HCT116 (cell line): ENCODE measurements at regions not wholly inside any gene's neighbourhood (a gene's known extent, or its start where the extent isn't known, plus 50 kb on each side); places are given as distances from the start of the nearest gene placed in this dataset.

Experiments
- ATF3 ChIP-seq: IDR thresholded peaks from 2 replicates; pipeline ENCODE4 v1.6.1; 2012
- CTCF ChIP-seq, 3 experiments: fragments of 200-600 bp in 1 of 3; sonication (generic) in 1 of 3; IDR thresholded peaks in 2 of 3; conservative IDR thresholded peaks in 1 of 3; 2 replicates each; pipeline ENCODE4 v1.5.1; 2012 to 2017; ENCODE audit warnings: low read depth in 2 of 3, low read length in 2 of 3, antibody characterized with exemption in 1 of 3, borderline replicate concordance in 1 of 3, control low read depth in 1 of 3, mild to moderate bottlenecking in 1 of 3, mixed read lengths in 1 of 3, mixed run types in 1 of 3, moderate library complexity in 1 of 3; ENCODE audit not compliant: insufficient read depth in 1 of 3
- EGR1 ChIP-seq: IDR thresholded peaks from 2 replicates; pipeline ENCODE4 v1.6.1; 2012; ENCODE audit warnings: low read depth
- ELF1 ChIP-seq: IDR thresholded peaks from 2 replicates; pipeline ENCODE4 v1.6.1; 2012; ENCODE audit warnings: low read depth, borderline replicate concordance
- EZH2 ChIP-seq: fragments of 200-600 bp; sonication (generic); IDR thresholded peaks from 2 replicates; pipeline ENCODE4 v1.6.1; 2017; ENCODE audit warnings: antibody characterized with exemption, mixed run types
- EZH2phosphoT487 ChIP-seq: fragments of 200-600 bp; IDR thresholded peaks from 2 replicates; pipeline ENCODE4 v1.6.1; 2018; ENCODE audit warnings: antibody characterized with exemption, borderline replicate concordance
- MAX ChIP-seq: IDR thresholded peaks from 2 replicates; pipeline ENCODE4 v1.6.1; 2012
- POLR2A ChIP-seq: IDR thresholded peaks from 2 replicates; pipeline ENCODE4 v1.7.0; 2011; ENCODE audit warnings: borderline replicate concordance; ENCODE audit not compliant: insufficient read depth, insufficient read length; ENCODE audit errors: extremely low read depth
- POLR2AphosphoS5 ChIP-seq: IDR thresholded peaks from 2 replicates; pipeline ENCODE4 v1.6.1; 2011; ENCODE audit warnings: mild to moderate bottlenecking, low read depth, low read length, moderate library complexity
- RAD21 ChIP-seq: IDR thresholded peaks from 2 replicates; pipeline ENCODE4 v1.6.1; 2012; ENCODE audit warnings: low read depth, mild to moderate bottlenecking
- SIN3A ChIP-seq: IDR thresholded peaks from 2 replicates; pipeline ENCODE4 v1.6.1; 2012; ENCODE audit warnings: low read depth
- TCF7L2 ChIP-seq: IDR thresholded peaks from 2 replicates; pipeline ENCODE4 v1.7.0; 2011; ENCODE audit warnings: borderline replicate concordance, inconsistent platforms; ENCODE audit not compliant: insufficient read depth, insufficient read length; ENCODE audit errors: extremely low read depth
- ZBTB33 ChIP-seq: IDR thresholded peaks from 2 replicates; pipeline ENCODE4 v1.6.1; 2011; ENCODE audit warnings: mild to moderate bottlenecking, low read length, moderate library complexity; ENCODE audit not compliant: insufficient replicate concordance; ENCODE audit errors: extremely low read depth
- ZNF274 ChIP-seq: fragments of 200-500 bp; sonication (Bioruptor generic); IDR thresholded peaks from 2 replicates; pipeline ENCODE4 v1.6.1; 2014; ENCODE audit warnings: mild to moderate bottlenecking, low read depth, low read length, inconsistent platforms

- TF ChIP-seq POLR2A (no peak), POLR2AphosphoS5 (no peak), CTCF (IDR thresholded peaks at IDR 0.05 in 2 of 3, conservative IDR thresholded peaks at IDR 0.05 in 1 of 3; ENCODE audit: borderline replicate concordance in 1 of 3, insufficient read depth in 1 of 3, low read depth in 2 of 3, low read length in 2 of 3) (no peak), ZBTB33 (no peak), RAD21 (no peak), EGR1 (no peak), EZH2 (no peak), EZH2phosphoT487 (no peak), TCF7L2 (no peak), ATF3 (no peak), MAX (no peak), SIN3A (no peak), ZNF274 (no peak), ELF1 (no peak)
Observed at GRCh38 chr3:137866001-137866400, 101.9 kb downstream of the SOX14 start.
